CD4-positive, CD25-positive, alpha-beta regulatory T cell (primary cell): ENCODE measurements at regions not wholly inside any gene's neighbourhood (a gene's known extent, or its start where the extent isn't known, plus 50 kb on each side); places are given as distances from the start of the nearest gene placed in this dataset.

Source experiments
- ATAC-seq, 2 donors: fragments of 150-1000 bp; cut with Tn5 transposase; one replicate each; pipeline ENCODE4 v1.10.0; 2021; ENCODE audit warnings: low read depth in 2 of 2, moderate number of reproducible peaks in 2 of 2, moderate library complexity in 1 of 2
- DNase-seq, 3 donors: peaks; one replicate each; pipeline versions ENCODE4 v3.0.0 to v3.0.0-alpha.2; 2012 to 2022; ENCODE audit warnings: mixed read lengths in 1 of 3
- H3K27ac ChIP-seq: one replicate; pipeline ENCODE4 v1.7.0; 2013; ENCODE audit warnings: mild to moderate bottlenecking, low read length; ENCODE audit not compliant: insufficient read depth, poor library complexity, severe bottlenecking
- H3K27me3 ChIP-seq: one replicate; pipeline ENCODE4 v1.7.0; 2013; ENCODE audit warnings: low read length; ENCODE audit not compliant: control insufficient read depth, insufficient read depth
- H3K36me3 ChIP-seq: one replicate; pipeline ENCODE4 v1.7.0; 2013; ENCODE audit warnings: mild to moderate bottlenecking, low read length, moderate library complexity; ENCODE audit not compliant: control insufficient read depth, insufficient read depth
- H3K4me1 ChIP-seq: 2 replicates; pipeline ENCODE4 v1.7.0; 2013; ENCODE audit warnings: mild to moderate bottlenecking, low read length; ENCODE audit not compliant: insufficient read depth, control insufficient read depth, poor library complexity, severe bottlenecking
- H3K4me3 ChIP-seq: one replicate; pipeline ENCODE4 v1.7.0; 2013; ENCODE audit warnings: low read depth, mild to moderate bottlenecking, low read length, moderate library complexity
- H3K9me3 ChIP-seq, 2 experiments: 1 replicate in 1 of 2; 2 replicates in 1 of 2; pipeline ENCODE4 v1.7.0; 2013; ENCODE audit warnings: low read length in 2 of 2, mild to moderate bottlenecking in 1 of 2, moderate library complexity in 1 of 2; ENCODE audit not compliant: control insufficient read depth in 2 of 2
- H3K27ac Mint-ChIP-seq, 3 donors: one replicate each; pipeline ENCODE4 v1.8.0; 2020 to 2022; ENCODE audit warnings: mild to moderate bottlenecking in 3 of 3, mixed read lengths in 3 of 3, moderate library complexity in 2 of 3
- H3K27me3 Mint-ChIP-seq: one replicate; pipeline ENCODE4 v1.8.0; 2022; ENCODE audit warnings: mild to moderate bottlenecking, mixed read lengths
- H3K36me3 Mint-ChIP-seq: one replicate; pipeline ENCODE4 v1.8.0; 2020; ENCODE audit warnings: mixed read lengths
- H3K4me1 Mint-ChIP-seq, 4 donors: one replicate each; pipeline ENCODE4 v1.8.0; 2020 to 2022; ENCODE audit warnings: mixed read lengths in 4 of 4, mild to moderate bottlenecking in 1 of 4
- H3K4me3 Mint-ChIP-seq, 4 donors: one replicate each; pipeline ENCODE4 v1.8.0; 2020 to 2022; ENCODE audit warnings: mild to moderate bottlenecking in 4 of 4, mixed read lengths in 4 of 4, moderate library complexity in 3 of 4
- H3K9me3 Mint-ChIP-seq, 7 donors: one replicate each; pipeline ENCODE4 v1.8.0; 2020 to 2022; ENCODE audit warnings: mixed read lengths in 7 of 7, mild to moderate bottlenecking in 3 of 7, moderate library complexity in 2 of 7

- no peaks in the 10 kb centered on the region for H3K27me3 Mint-ChIP-seq
- H3K9me3 ChIP-seq: no peaks in the 10 kb centered on the region
- H3K9me3 Mint-ChIP-seq: peaks cover 0 to 1% (median 0%) of the 10 kb centered on the region in 7 donors
- no peak overlapping the region for H3K27ac ChIP-seq
- H3K27me3 ChIP-seq: no peaks in the 10 kb centered on the region
- no peak overlapping the region for H3K27ac Mint-ChIP-seq
- ATAC-seq (peak; percentile 33 to 60), DNase-seq (peak in 1 of 3 donors; percentile 28)
- no peaks in the 10 kb centered on the region for H3K36me3 ChIP-seq
- no peak overlapping the region for H3K4me3 Mint-ChIP-seq
- H3K4me1 Mint-ChIP-seq: no peaks in the 10 kb centered on the region
- no peaks in the 10 kb centered on the region for H3K4me1 ChIP-seq
- no peak overlapping the region for H3K4me3 ChIP-seq
- peaks cover 6% of the 10 kb centered on the region for H3K36me3 Mint-ChIP-seq
Observed at GRCh38 chr2:217434180-217434975, 568.4 kb downstream of the TNS1 start.

DNA sequence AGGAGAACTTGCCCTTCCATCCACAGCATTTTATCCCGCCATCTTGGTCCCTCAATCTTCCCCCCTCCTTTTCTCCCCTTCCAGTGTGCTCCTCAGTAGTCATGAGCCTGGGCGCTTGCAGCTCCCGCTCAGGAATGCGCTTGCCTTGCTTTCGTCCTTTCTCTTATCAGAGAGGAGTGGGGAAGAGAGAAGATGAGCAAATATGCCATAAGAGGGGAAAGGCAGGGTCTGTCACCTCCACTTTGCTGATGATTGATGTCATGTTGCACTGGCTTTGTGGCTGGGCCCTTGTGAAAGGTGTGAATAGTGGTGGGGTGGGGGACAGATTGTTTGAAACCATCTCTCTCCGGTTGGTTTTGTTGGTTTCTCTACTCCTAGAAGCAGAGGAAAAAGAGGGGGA is 569.3 kb downstream of the TNS1 start:
- Mint-ChIP-seq H3K36me3 (peaks cover 6% of the 10 kb centered on the region), H3K4me1 (no peaks in the 10 kb centered on the region), H3K27me3 (no peaks in the 10 kb centered on the region), H3K4me3 (peak overlapping the region in 1 of 4 donors; percentile 14), H3K27ac (no peak overlapping the region), H3K9me3 (peaks cover 0 to 1% (median 0%) of the 10 kb centered on the region in 7 donors)
- H3K27me3 ChIP-seq: no peaks in the 10 kb centered on the region
- DNase-seq (no peak), ATAC-seq (no peak)
- H3K27ac ChIP-seq: no peak overlapping the region
- H3K36me3 ChIP-seq: no peaks in the 10 kb centered on the region
- no peaks in the 10 kb centered on the region for H3K4me1 ChIP-seq
- no peak overlapping the region for H3K4me3 ChIP-seq
- H3K9me3 ChIP-seq: no peaks in the 10 kb centered on the region

GRCh38 chr2:217431577-217432269 is 571.1 kb downstream of the TNS1 start:
- H3K27ac ChIP-seq: no peak overlapping the region
- H3K27me3 ChIP-seq: no peaks in the 10 kb centered on the region
- ATAC-seq: no peak
- Mint-ChIP-seq H3K27me3 (no peaks in the 10 kb centered on the region), H3K36me3 (peaks cover 6% of the 10 kb centered on the region), H3K4me3 (no peak overlapping the region), H3K9me3 (peaks cover 0 to 4% (median 0%) of the 10 kb centered on the region in 7 donors), H3K27ac (peak overlapping the region in 1 of 3 donors; percentile 6), H3K4me1 (no peaks in the 10 kb centered on the region)
- H3K4me1 ChIP-seq: no peaks in the 10 kb centered on the region
- H3K4me3 ChIP-seq: no peak overlapping the region
- no peaks in the 10 kb centered on the region for H3K36me3 ChIP-seq
- no peak for DNase-seq
- no peaks in the 10 kb centered on the region for H3K9me3 ChIP-seq

- no peaks in the 10 kb centered on the region for H3K27me3 ChIP-seq
Observed at GRCh38 chr2:217430916-217431576, 571.2 kb upstream of the TNP1 start.

GRCh38 chr2:217429981-217430500 is 570.2 kb upstream of the TNP1 start:
- H3K4me3 Mint-ChIP-seq: no peak overlapping the region
- Histone ChIP-seq H3K4me1 (no peaks in the 10 kb centered on the region), H3K36me3 (no peaks in the 10 kb centered on the region), H3K27ac (no peak overlapping the region), H3K27me3 (no peaks in the 10 kb centered on the region), H3K4me3 (no peak overlapping the region), H3K9me3 (no peaks in the 10 kb centered on the region)
- ATAC-seq (no peak), DNase-seq (no peak)
- H3K4me1 Mint-ChIP-seq: no peaks in the 10 kb centered on the region
- peaks cover 6% of the 10 kb centered on the region for H3K36me3 Mint-ChIP-seq
- H3K9me3 Mint-ChIP-seq: peaks cover 0 to 4% (median 0%) of the 10 kb centered on the region in 7 donors
- H3K27me3 Mint-ChIP-seq: no peaks in the 10 kb centered on the region
- no peak overlapping the region for H3K27ac Mint-ChIP-seq

More at GRCh38 chr2:217430916-217431576, 571.2 kb upstream of the TNP1 start:
- Histone ChIP-seq H3K27ac (no peak overlapping the region), H3K36me3 (no peaks in the 10 kb centered on the region), H3K4me3 (no peak overlapping the region), H3K4me1 (no peaks in the 10 kb centered on the region), H3K9me3 (no peaks in the 10 kb centered on the region)
- ATAC-seq (no peak), DNase-seq (no peak)
- Mint-ChIP-seq H3K27ac (no peak overlapping the region), H3K9me3 (peaks cover 0 to 4% (median 0%) of the 10 kb centered on the region in 7 donors), H3K4me3 (no peak overlapping the region), H3K27me3 (no peaks in the 10 kb centered on the region), H3K4me1 (no peaks in the 10 kb centered on the region), H3K36me3 (peaks cover 6% of the 10 kb centered on the region)

GRCh38 chr2:217421834-217422233 is 562.0 kb upstream of the TNP1 start:
- H3K4me3 ChIP-seq: no peak overlapping the region
- Mint-ChIP-seq H3K4me1 (no peaks in the 10 kb centered on the region), H3K27ac (no peak overlapping the region), H3K9me3 (no peaks in the 10 kb centered on the region), H3K4me3 (no peak overlapping the region), H3K36me3 (no peaks in the 10 kb centered on the region), H3K27me3 (no peaks in the 10 kb centered on the region)
- DNase-seq (no peak), ATAC-seq (no peak)
- no peaks in the 10 kb centered on the region for H3K36me3 ChIP-seq
- H3K4me1 ChIP-seq: no peaks in the 10 kb centered on the region
- H3K27me3 ChIP-seq: no peaks in the 10 kb centered on the region
- H3K27ac ChIP-seq: no peak overlapping the region
- H3K9me3 ChIP-seq: no peaks in the 10 kb centered on the region

DNA sequence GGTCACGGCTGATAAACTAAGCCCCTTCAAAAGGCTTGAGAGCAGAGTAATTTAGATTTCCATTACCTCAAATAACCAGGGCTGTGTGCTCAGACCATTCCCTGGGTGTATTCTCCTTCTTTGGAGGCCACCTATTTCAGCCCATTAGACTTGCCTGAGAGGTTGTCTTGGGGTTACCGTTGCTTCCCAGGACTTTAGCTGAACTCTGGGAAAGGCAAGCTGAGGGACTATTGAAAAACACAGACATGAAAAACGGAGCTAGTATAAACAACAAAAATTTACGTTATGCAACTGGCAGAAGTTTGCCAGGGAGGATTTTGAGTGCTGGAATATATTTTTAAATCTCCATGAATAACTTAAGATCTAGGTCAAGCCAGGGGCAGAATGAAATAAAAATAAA is 561.0 kb upstream of the TNP1 start:
- H3K4me1 Mint-ChIP-seq: no peaks in the 10 kb centered on the region
- Histone ChIP-seq H3K4me1 (no peaks in the 10 kb centered on the region), H3K27ac (no peak overlapping the region), H3K9me3 (no peaks in the 10 kb centered on the region), H3K27me3 (no peaks in the 10 kb centered on the region), H3K36me3 (no peaks in the 10 kb centered on the region), H3K4me3 (no peak overlapping the region)
- no peak for ATAC-seq
- H3K27me3 Mint-ChIP-seq: no peaks in the 10 kb centered on the region
- DNase-seq: no peak
- no peak overlapping the region for H3K27ac Mint-ChIP-seq
- no peaks in the 10 kb centered on the region for H3K36me3 Mint-ChIP-seq
- H3K4me3 Mint-ChIP-seq: no peak overlapping the region
- H3K9me3 Mint-ChIP-seq: peaks cover 0 to 2% (median 0%) of the 10 kb centered on the region in 7 donors
